ENCODE measurements at regions not wholly inside any gene's neighbourhood (a gene's known extent, or its start where the extent isn't known, plus 50 kb on each side); places are given as distances from the start of the nearest gene placed in this dataset.

- no peak for DNase-seq
These were observed 1106.8 kb upstream of the RAG2 start for GRCh38 chr11:37704791-37705190.

- no peak for DNase-seq
These were observed 1101.6 kb upstream of the RAG2 start for GRCh38 chr11:37699644-37700043.

- no peak for DNase-seq
These were observed 1097.2 kb upstream of the RAG2 start for GRCh38 chr11:37695283-37695682.

- no peak for DNase-seq
These were observed 1091.9 kb upstream of the RAG2 start for GRCh38 chr11:37689951-37690350.

GRCh38 chr11:37688456-37688855, 1090.4 kb upstream of the RAG2 start:
- no peak for DNase-seq

- no peak for DNase-seq
These were observed 1089.1 kb upstream of the RAG2 start for GRCh38 chr11:37687130-37687529.

GRCh38 chr11:37671321-37671720, 1073.3 kb upstream of the RAG2 start:
- no peak for DNase-seq

GRCh38 chr11:37666960-37667359, 1068.9 kb upstream of the RAG2 start:
- DNase-seq, result no peak

- no peak for DNase-seq
These were observed 1059.6 kb upstream of the RAG2 start for GRCh38 chr11:37657645-37658044.

- no peak for DNase-seq
These were observed 1049.7 kb upstream of the RAG2 start for GRCh38 chr11:37647767-37648166.

GRCh38 chr11:37643968-37644367, 1045.9 kb upstream of the RAG2 start:
- DNase-seq, result no peak

GRCh38 chr11:37642296-37642695, 1044.3 kb upstream of the RAG2 start:
- no peak for DNase-seq

GRCh38 chr11:37632748-37633147, 1034.7 kb upstream of the RAG2 start:
- no peak for DNase-seq

- no peak for DNase-seq
These were observed 1032.8 kb upstream of the RAG2 start for GRCh38 chr11:37630866-37631265.

- no peak for DNase-seq
These were observed 1025.7 kb upstream of the RAG2 start for GRCh38 chr11:37623778-37624177.

GRCh38 chr11:37621662-37622061, 1023.6 kb upstream of the RAG2 start:
- DNase-seq, result no peak

- no peak for DNase-seq
These were observed 1018.3 kb upstream of the RAG2 start for GRCh38 chr11:37616291-37616690.

GRCh38 chr11:37613031-37613430, 1015.0 kb upstream of the RAG2 start:
- DNase-seq, result no peak

- DNase-seq, result no peak
These were observed 1014.1 kb upstream of the RAG2 start for GRCh38 chr11:37612146-37612545.

GRCh38 chr11:37605229-37605628, 1007.2 kb upstream of the RAG2 start:
- DNase-seq, result no peak

- no peak for DNase-seq
These were observed 1000.3 kb upstream of the RAG2 start for GRCh38 chr11:37598381-37598780.

GRCh38 chr11:37597776-37598175, 999.7 kb upstream of the RAG2 start:
- DNase-seq, result no peak

- DNase-seq, result no peak
These were observed 997.8 kb upstream of the RAG2 start for GRCh38 chr11:37595845-37596244.

- no peak for DNase-seq
These were observed 976.3 kb upstream of the RAG2 start for GRCh38 chr11:37574361-37574760.

- no peak for DNase-seq
These were observed 974.6 kb upstream of the RAG2 start for GRCh38 chr11:37572491-37573171.

- DNase-seq, result no peak
These were observed 973.2 kb upstream of the RAG2 start for GRCh38 chr11:37571246-37571645.
